H9 (cell line): ENCODE measurements at regions not wholly inside any gene's neighbourhood (a gene's known extent, or its start where the extent isn't known, plus 50 kb on each side); places are given as distances from the start of the nearest gene placed in this dataset.

Experiments
- DNase-seq: peaks from one replicate; pipeline ENCODE4 v3.0.0-alpha.2; 2017
- H2AFZ ChIP-seq: one replicate; pipeline ENCODE4 v1.6.1; 2013; ENCODE audit warnings: mild to moderate bottlenecking, low read length, control low read depth, moderate library complexity
- H2AK5ac ChIP-seq: 2 replicates; pipeline ENCODE4 v1.6.1; 2013; ENCODE audit warnings: low read length, control low read depth, mixed read lengths; ENCODE audit not compliant: insufficient read length
- H2BK120ac ChIP-seq: one replicate; pipeline ENCODE4 v1.6.1; 2013; ENCODE audit warnings: low read depth, mild to moderate bottlenecking, low read length, control low read depth, inconsistent platforms; ENCODE audit not compliant: poor library complexity, severe bottlenecking
- H2BK12ac ChIP-seq: 2 replicates; pipeline ENCODE4 v1.6.1; 2013; ENCODE audit warnings: low read length, control low read depth, mixed read lengths, low read depth; ENCODE audit not compliant: insufficient read length
- H2BK15ac ChIP-seq: 2 replicates; pipeline ENCODE4 v1.6.1; 2013; ENCODE audit warnings: low read depth, low read length, control low read depth
- H2BK20ac ChIP-seq: one replicate; pipeline ENCODE4 v1.6.1; 2013; ENCODE audit warnings: low read depth, mild to moderate bottlenecking, low read length, control low read depth, inconsistent platforms; ENCODE audit not compliant: poor library complexity, severe bottlenecking
- H2BK5ac ChIP-seq: 2 replicates; pipeline ENCODE4 v1.6.1; 2013; ENCODE audit warnings: low read length, control low read depth, mixed read lengths; ENCODE audit not compliant: insufficient read length
- H3K14ac ChIP-seq: 2 replicates; pipeline ENCODE4 v1.6.1; 2013; ENCODE audit warnings: low read length, control low read depth; ENCODE audit not compliant: insufficient read depth
- H3K18ac ChIP-seq: 2 replicates; pipeline ENCODE4 v1.6.1; 2013; ENCODE audit warnings: low read depth, mild to moderate bottlenecking, mixed read lengths, low read length, control low read depth; ENCODE audit not compliant: insufficient read length
- H3K23ac ChIP-seq: 2 replicates; pipeline ENCODE4 v1.6.1; 2013; ENCODE audit warnings: low read length, control low read depth, mixed read lengths, low read depth; ENCODE audit not compliant: insufficient read length
- H3K23me2 ChIP-seq: 2 replicates; pipeline ENCODE4 v1.6.1; 2013; ENCODE audit warnings: low read depth, mild to moderate bottlenecking, mixed read lengths, low read length, control low read depth; ENCODE audit not compliant: insufficient read length, poor library complexity, severe bottlenecking
- H3K27ac ChIP-seq: 2 replicates; pipeline ENCODE4 v1.5.1; 2013; ENCODE audit warnings: low read length, control low read depth, mixed read lengths, low read depth; ENCODE audit not compliant: insufficient read length
- H3K27me3 ChIP-seq: 2 replicates; pipeline ENCODE4 v1.6.1; 2013; ENCODE audit warnings: low read length, control low read depth, inconsistent platforms; ENCODE audit not compliant: insufficient read depth
- H3K4ac ChIP-seq: 2 replicates; pipeline ENCODE4 v1.6.1; 2013; ENCODE audit warnings: low read depth, mild to moderate bottlenecking, control low read depth, inconsistent platforms, low read length, moderate library complexity
- H3K4me1 ChIP-seq: 2 replicates; pipeline ENCODE4 v1.6.1; 2013; ENCODE audit warnings: low read length, control low read depth, inconsistent platforms; ENCODE audit not compliant: insufficient read depth
- H3K4me2 ChIP-seq: 2 replicates; pipeline ENCODE4 v1.6.1; 2013; ENCODE audit warnings: low read length, control low read depth, mixed read lengths; ENCODE audit not compliant: insufficient read length, insufficient read depth
- H3K56ac ChIP-seq: 2 replicates; pipeline ENCODE4 v1.6.1; 2013; ENCODE audit warnings: low read depth, mild to moderate bottlenecking, mixed read lengths, low read length, control low read depth; ENCODE audit not compliant: insufficient read length
- H3K79me1 ChIP-seq: 2 replicates; pipeline ENCODE4 v1.6.1; 2013; ENCODE audit warnings: low read depth, mild to moderate bottlenecking, moderate library complexity, low read length, control low read depth, inconsistent platforms; ENCODE audit not compliant: insufficient read depth, poor library complexity, severe bottlenecking
- H3K79me2 ChIP-seq: 2 replicates; pipeline ENCODE4 v1.6.1; 2013; ENCODE audit warnings: low read length, control low read depth, inconsistent platforms; ENCODE audit not compliant: insufficient read depth
- H3K9ac ChIP-seq: 2 replicates; pipeline ENCODE4 v1.6.1; 2013; ENCODE audit warnings: low read length, control low read depth, mixed read lengths; ENCODE audit not compliant: insufficient read length; ENCODE audit errors: extremely low read depth
- H3K9me3 ChIP-seq: one replicate; pipeline ENCODE4 v1.6.1; 2013; ENCODE audit warnings: low read depth, low read length, inconsistent platforms; ENCODE audit not compliant: control insufficient read depth
- H3T11ph ChIP-seq: one replicate; pipeline ENCODE4 v1.6.1; 2013; ENCODE audit warnings: mild to moderate bottlenecking, low read length, control low read depth, inconsistent platforms
- H4K20me1 ChIP-seq: one replicate; pipeline ENCODE4 v1.6.1; 2013; ENCODE audit not compliant: control insufficient read depth, insufficient read length, insufficient read depth
- H4K5ac ChIP-seq: 2 replicates; pipeline ENCODE4 v1.6.1; 2013; ENCODE audit warnings: low read depth, mild to moderate bottlenecking, mixed read lengths, low read length, control low read depth; ENCODE audit not compliant: insufficient read length
- H4K8ac ChIP-seq: replicated peaks from 2 replicates; pipeline ENCODE4 v1.6.1; 2013; ENCODE audit warnings: low read length, control low read depth, mixed read lengths, low read depth; ENCODE audit not compliant: insufficient read length
- H4K91ac ChIP-seq: 2 replicates; pipeline ENCODE4 v1.6.1; 2013; ENCODE audit warnings: low read depth, mild to moderate bottlenecking, moderate library complexity, mixed read lengths, low read length, control low read depth; ENCODE audit not compliant: insufficient read length
- H3K27ac Mint-ChIP-seq, 3 experiments: 2 replicates in 2 of 3; 3 replicates in 1 of 3; pipeline ENCODE4 v1.8.0; 2020 to 2021; ENCODE audit warnings: mixed read lengths in 3 of 3, mild to moderate bottlenecking in 1 of 3, moderate library complexity in 1 of 3
- H3K27me3 Mint-ChIP-seq: 2 replicates; pipeline ENCODE4 v1.8.0; 2021; ENCODE audit warnings: low read depth, mild to moderate bottlenecking, moderate library complexity, mixed read lengths
- H3K36me3 Mint-ChIP-seq, 3 experiments: 2 replicates in 2 of 3; 3 replicates in 1 of 3; pipeline ENCODE4 v1.8.0; 2020 to 2021; ENCODE audit warnings: low read depth in 3 of 3, mixed read lengths in 3 of 3; ENCODE audit not compliant: insufficient read depth in 1 of 3
- H3K4me1 Mint-ChIP-seq, 2 experiments: 2 replicates each; pipeline ENCODE4 v1.8.0; 2020; ENCODE audit warnings: mixed read lengths in 2 of 2
- H3K4me3 Mint-ChIP-seq, 2 experiments: 2 replicates in 1 of 2; 3 replicates in 1 of 2; pipeline ENCODE4 v1.8.0; 2020 to 2021; ENCODE audit warnings: mild to moderate bottlenecking in 2 of 2, mixed read lengths in 2 of 2, moderate library complexity in 1 of 2
- H3K9me3 Mint-ChIP-seq, 2 experiments: 2 replicates in 1 of 2; 3 replicates in 1 of 2; pipeline ENCODE4 v1.8.0; 2020; ENCODE audit warnings: mild to moderate bottlenecking in 2 of 2, mixed read lengths in 2 of 2, moderate library complexity in 1 of 2
- CTCF ChIP-seq: fragments of 200-600 bp; sonication (generic); conservative IDR thresholded peaks from 3 replicates; pipeline ENCODE4 v1.8.0; 2021; ENCODE audit warnings: antibody characterized with exemption, mild to moderate bottlenecking

- Mint-ChIP-seq H3K36me3 (no peaks in the 10 kb centered on the region; a peak in 1 of 7 replicates), H3K4me1 (no peaks in the 10 kb centered on the region), H3K4me3 (no peak overlapping the region), H3K9me3 (peaks cover 6 to 39% of the 10 kb centered on the region in 2 experiments), H3K27me3 (no peaks in the 10 kb centered on the region; the same call in 1 of the 2 replicates), H3K27ac (no peak overlapping the region)
- Histone ChIP-seq H3K4ac (no peak overlapping the region), H4K91ac (no peak overlapping the region), H3K23ac (no peak overlapping the region), H3K23me2 (no peaks in the 10 kb centered on the region), H2BK120ac (no peak overlapping the region), H4K8ac (no peak overlapping the region), H3K9ac (no peak overlapping the region), H2BK12ac (no peak overlapping the region), H3K4me1 (no peaks in the 10 kb centered on the region), H2BK20ac (no peak overlapping the region), H2AK5ac (no peak overlapping the region), H2BK15ac (no peak overlapping the region), H3K27ac (no peak overlapping the region), H3K79me2 (no peaks in the 10 kb centered on the region), H3K27me3 (no peaks in the 10 kb centered on the region), H3T11ph (no peak overlapping the region), H3K9me3 (no peaks in the 10 kb centered on the region), H4K5ac (no peak overlapping the region), H3K14ac (no peak overlapping the region), H4K20me1 (no peaks in the 10 kb centered on the region), H2AFZ (no peak overlapping the region), H3K56ac (no peak overlapping the region), H3K18ac (no peak overlapping the region), H2BK5ac (no peak overlapping the region), H3K4me2 (no peak overlapping the region), H3K79me1 (no peaks in the 10 kb centered on the region)
- no peak for TF ChIP-seq CTCF
- no peak for DNase-seq
These were observed 2075.8 kb downstream of the MRPL39 start for GRCh38 chr21:23531444-23531843.
